GM13977 (cell line): ENCODE measurements at regions not wholly inside any gene's neighbourhood (a gene's known extent, or its start where the extent isn't known, plus 50 kb on each side); places are given as distances from the start of the nearest gene placed in this dataset.
"Not testable (repeated sequence)": the region's sequence is repeated elsewhere in the genome, so short reads cannot be mapped to it uniquely, and the experiment has no call there.

Experiments
- DNase-seq: peaks from one replicate; pipeline ENCODE4 v3.0.0; 2012; ENCODE audit warnings: low spot score
- in situ Hi-C: fragments of 300-500 bp; cut with MboI; formaldehyde crosslinking; loops from one replicate; pipeline ENCODE4 v1.12.0; 2022; ENCODE audit warnings: low sequenced_read_pairs, low pct_unique_long_range_greater_than_20kb, mixed read lengths, inconsistent platforms; ENCODE audit not compliant: unreplicated experiment
- TF ChIP-seq, protein P1 (sequence below): IDR thresholded peaks from 2 replicates; pipeline ENCODE4 v1.5.1; 2012; ENCODE audit warnings: mild to moderate bottlenecking, control low read depth; ENCODE audit not compliant: insufficient read depth; ENCODE audit errors: extremely low read depth, missing control alignments

DNA sequence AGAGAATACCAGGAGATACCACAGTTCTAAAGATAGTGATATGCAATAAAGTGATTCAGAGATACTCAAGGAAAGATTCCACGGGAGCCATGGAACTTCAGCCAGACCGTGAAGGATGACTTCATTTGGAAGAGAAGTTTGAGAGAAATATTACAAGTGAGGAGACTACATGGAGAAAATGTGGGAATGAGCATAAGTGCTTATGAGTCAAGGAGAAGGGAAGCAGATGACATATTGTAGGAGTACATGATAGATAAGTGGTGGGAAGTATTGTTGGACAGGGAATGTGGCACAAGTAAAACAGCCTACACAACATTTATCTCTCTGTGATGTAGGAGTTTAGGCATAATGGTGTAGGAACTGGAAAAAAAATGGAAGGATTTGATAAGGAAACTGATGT lies 122.1 kb upstream of the FBXL17 start:
- TF ChIP-seq, protein P1, sequence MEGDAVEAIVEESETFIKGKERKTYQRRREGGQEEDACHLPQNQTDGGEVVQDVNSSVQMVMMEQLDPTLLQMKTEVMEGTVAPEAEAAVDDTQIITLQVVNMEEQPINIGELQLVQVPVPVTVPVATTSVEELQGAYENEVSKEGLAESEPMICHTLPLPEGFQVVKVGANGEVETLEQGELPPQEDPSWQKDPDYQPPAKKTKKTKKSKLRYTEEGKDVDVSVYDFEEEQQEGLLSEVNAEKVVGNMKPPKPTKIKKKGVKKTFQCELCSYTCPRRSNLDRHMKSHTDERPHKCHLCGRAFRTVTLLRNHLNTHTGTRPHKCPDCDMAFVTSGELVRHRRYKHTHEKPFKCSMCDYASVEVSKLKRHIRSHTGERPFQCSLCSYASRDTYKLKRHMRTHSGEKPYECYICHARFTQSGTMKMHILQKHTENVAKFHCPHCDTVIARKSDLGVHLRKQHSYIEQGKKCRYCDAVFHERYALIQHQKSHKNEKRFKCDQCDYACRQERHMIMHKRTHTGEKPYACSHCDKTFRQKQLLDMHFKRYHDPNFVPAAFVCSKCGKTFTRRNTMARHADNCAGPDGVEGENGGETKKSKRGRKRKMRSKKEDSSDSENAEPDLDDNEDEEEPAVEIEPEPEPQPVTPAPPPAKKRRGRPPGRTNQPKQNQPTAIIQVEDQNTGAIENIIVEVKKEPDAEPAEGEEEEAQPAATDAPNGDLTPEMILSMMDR = no peak
- in situ Hi-C loops = loop anchor here (25.0 kb wide), 2 partner anchors 408 to 983 kb away; no protein-coding TSS in a partner anchor
- no peak for DNase-seq

DNA sequence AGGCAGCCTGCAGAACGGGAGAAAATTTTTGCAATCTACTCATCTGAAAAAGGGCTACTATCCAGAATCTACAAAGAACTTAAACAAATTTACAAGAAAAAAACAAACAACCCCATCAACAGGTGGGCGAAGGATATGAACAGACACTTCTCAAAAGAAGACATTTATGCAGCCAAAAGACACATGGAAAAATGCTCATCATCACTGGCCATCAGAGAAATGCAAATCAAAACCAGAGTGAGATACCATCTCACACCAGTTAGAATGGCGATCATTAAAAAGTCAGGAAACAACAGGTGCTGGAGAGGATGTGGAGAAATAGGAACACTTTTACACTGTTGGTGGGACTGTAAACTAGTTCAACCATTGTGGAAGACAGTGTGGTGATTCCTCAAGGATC lies 113.7 kb upstream of the FBXL17 start:
- DNase-seq, in situ Hi-C loops: not testable (repeated sequence)

DNA sequence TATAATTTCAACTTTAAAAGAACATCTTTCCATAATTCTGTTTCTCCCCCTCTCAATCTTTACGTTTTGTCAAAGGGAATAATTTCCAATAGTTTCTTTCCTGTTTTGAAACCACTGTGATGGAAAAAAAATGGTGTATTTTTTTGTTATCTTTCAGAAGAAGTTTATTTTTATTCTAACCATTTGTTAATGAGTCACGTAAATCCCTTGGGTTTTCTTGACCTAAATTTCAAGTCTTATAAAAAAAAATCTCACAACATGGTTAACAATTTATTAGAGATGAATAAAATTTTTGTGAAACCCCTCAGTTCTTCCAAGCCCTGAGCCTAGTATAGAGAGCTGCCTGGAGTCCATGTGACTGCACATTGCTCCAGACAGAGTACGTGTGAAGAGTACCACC lies 106.1 kb upstream of the FBXL17 start:
- in situ Hi-C loops = no loop called here
- DNase-seq = no peak
- TF ChIP-seq, protein P1 = no peak

DNA sequence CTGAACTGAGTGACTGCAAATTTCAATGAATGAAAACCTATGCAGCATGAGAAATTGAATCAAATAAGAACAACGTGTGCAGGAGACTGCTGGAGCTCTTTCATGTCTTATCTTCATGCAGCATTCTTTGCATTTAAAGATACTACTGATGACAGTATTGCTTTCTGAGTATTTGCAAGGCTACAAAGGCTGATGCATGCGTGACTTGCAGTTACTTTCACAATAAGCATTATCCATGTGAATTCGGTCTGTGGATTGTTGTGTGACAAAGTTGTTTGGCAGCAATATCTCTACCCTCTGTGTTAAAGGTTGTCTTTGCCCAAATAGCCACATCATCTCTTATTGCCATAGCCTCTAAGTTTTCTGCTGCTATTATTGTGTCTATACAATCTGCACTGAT lies 102.1 kb upstream of the FBXL17 start:
- TF ChIP-seq, protein P1 = no peak
- no peak for DNase-seq
- in situ Hi-C loops = no loop called here

DNA sequence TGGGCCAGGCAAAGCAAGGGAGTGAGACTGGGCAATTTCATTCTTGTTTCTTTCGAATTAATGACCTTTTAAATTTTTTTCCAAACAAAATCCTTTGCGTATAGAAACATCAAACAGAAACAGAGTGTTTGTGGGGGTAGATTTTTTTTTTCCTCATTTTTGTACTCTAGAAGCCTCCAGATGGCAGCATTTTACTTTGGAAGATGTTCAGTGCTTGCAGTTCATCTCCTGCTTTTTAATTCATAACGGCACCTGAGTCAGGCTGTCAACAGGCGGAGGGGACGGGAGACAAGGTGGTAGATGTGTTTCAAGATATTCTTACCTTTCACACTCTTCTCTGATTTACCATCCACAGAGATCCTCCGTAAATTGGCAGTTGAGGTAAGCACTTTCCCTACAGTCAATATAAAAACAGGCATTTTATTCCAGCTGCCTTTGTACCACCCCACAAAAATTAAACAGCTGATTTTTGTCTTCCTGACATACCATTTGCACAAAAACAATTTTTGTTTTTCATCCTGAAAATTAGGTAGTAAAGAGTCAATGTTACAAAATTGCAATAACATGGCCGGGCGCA lies 99.5 kb upstream of the FBXL17 start:
- peak; percentile 12 for DNase-seq

DNA sequence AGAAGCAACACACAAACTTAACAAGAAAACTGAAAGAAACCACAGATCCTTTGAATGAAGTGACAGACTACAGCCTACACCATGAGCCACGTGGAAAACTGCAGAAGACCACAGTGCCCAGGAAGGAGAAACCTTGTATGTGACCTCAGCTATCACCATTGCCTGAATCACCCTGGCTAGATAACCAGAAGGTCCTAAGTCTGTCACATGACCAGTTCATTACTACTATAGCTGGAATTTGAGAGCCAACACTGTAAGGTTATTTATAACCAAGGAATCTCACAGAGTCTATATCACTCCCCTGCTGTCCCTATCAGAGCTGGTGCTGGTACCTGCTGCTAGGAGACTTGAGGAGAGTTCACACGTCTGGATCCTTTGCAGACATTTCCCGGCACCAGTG lies 90.3 kb upstream of the FBXL17 start:
- TF ChIP-seq, protein P1 = no peak
- in situ Hi-C loops = no loop called here
- DNase-seq = no peak

More for the DNA sequence above, 99.5 kb upstream of the FBXL17 start:
- in situ Hi-C loops = no loop called here
- TF ChIP-seq, protein P1 = peak; percentile 42

DNA sequence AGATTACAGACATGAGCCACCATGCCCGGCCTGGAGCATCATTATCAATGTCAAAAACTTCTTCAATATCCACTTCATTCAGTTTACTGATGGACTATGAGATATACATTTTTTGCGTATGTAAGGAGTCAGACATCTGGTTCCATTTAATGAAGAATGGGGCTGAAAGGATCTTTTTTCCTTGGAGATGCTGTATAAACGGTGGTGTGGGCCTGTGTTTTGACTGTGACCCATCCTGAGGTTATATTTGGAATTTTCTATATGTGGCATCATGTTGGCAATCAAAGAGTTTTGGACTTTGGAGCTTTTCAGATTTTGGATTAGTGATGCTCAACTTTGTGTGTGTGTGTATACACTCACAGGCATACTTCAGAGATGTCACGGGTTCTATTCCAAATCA lies 85.7 kb upstream of the FBXL17 start:
- TF ChIP-seq, protein P1 = no peak
- in situ Hi-C loops = no loop called here
- DNase-seq = no peak
